ENCODE measurements at regions not wholly inside any gene's neighbourhood (a gene's known extent, or its start where the extent isn't known, plus 50 kb on each side); places are given as distances from the start of the nearest gene placed in this dataset.

DNA sequence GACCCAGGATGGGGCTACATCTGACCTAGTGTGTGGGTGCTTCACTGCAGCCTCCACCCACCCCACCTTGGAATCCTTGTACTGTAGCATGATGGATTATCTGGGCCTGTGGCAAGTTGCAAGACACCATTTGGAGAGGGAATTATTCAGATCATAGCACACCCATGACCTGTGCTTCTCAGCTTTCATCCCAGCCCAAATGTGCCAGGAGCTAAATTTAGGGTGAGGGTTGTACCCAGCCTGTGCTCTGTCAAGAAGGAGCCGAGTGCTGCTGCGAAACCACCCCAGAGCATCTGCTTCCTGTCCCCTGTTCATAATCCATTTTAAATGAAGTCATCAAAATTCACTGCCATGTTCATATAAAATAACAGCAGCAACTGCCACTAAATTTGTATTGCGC lies 394.5 kb downstream of the SHANK2 start:
- no peaks in the 10 kb centered on the region for H3K4me1 Mint-ChIP-seq (ENCODE audit: low read depth, unreplicated experiment)
- H3K9me3 Mint-ChIP-seq (ENCODE audit: low read depth, unreplicated experiment) = peaks cover 9% of the 10 kb centered on the region
- no TSS peak for BruUV-seq (replicated peaks)
- peaks cover 10% of the 10 kb centered on the region for H3K36me3 Mint-ChIP-seq (ENCODE audit: insufficient read depth, unreplicated experiment)
- no peak overlapping the region for H3K27ac Mint-ChIP-seq (ENCODE audit: unreplicated experiment)
- DNase-seq = no peak
- CTCF ChIA-PET = no interaction called here
- H3K4me3 Mint-ChIP-seq (ENCODE audit: low read depth, unreplicated experiment) = no peak overlapping the region
- intact Hi-C loops (cut with micrococcal nuclease; ENCODE audit: unreplicated experiment) = no loop called here
- H3K27me3 Mint-ChIP-seq (ENCODE audit: unreplicated experiment) = no peaks in the 10 kb centered on the region
- no peak for TF ChIP-seq CTCF (IDR thresholded peaks at IDR 0.05; ENCODE audit: unreplicated experiment)

GRCh38 chr11:70859180-70859579 lies 393.2 kb downstream of the SHANK2 start:
- H3K4me3 Mint-ChIP-seq (ENCODE audit: low read depth, unreplicated experiment) = no peak overlapping the region
- peaks cover 5% of the 10 kb centered on the region for H3K36me3 Mint-ChIP-seq (ENCODE audit: insufficient read depth, unreplicated experiment)
- CTCF ChIA-PET = no interaction called here
- peak overlapping the region; percentile 3 for H3K27ac Mint-ChIP-seq (ENCODE audit: unreplicated experiment)
- H3K4me1 Mint-ChIP-seq (ENCODE audit: low read depth, unreplicated experiment) = no peaks in the 10 kb centered on the region
- intact Hi-C loops (cut with micrococcal nuclease; ENCODE audit: unreplicated experiment) = no loop called here
- no peaks in the 10 kb centered on the region for H3K27me3 Mint-ChIP-seq (ENCODE audit: unreplicated experiment)
- no TSS peak for BruUV-seq (replicated peaks)
- TF ChIP-seq CTCF (IDR thresholded peaks at IDR 0.05; ENCODE audit: unreplicated experiment) = no peak
- H3K9me3 Mint-ChIP-seq (ENCODE audit: low read depth, unreplicated experiment) = peaks cover 9% of the 10 kb centered on the region
- no peak for DNase-seq

DNA sequence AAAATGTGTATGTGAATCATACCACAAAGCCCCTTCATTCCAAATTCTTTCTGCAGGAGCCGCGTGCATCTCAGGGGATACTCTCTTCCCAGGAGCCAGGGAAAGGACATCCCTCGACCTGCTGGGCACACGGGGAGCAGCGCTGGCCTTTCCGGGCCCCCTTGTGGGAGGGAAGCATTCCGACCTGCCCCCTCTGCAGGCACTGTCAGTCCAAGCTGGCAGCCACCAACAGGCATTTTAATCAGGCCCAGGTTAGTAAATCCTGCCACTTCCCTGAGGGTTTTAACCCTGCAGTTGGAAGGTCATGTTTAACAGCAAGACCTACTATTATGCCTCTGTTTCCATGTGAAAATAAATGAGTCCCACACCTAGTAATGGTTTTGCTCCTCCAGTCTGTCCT lies 391.5 kb downstream of the SHANK2 start:
- Mint-ChIP-seq H3K4me3 (ENCODE audit: low read depth, unreplicated experiment) (no peak overlapping the region), H3K9me3 (ENCODE audit: low read depth, unreplicated experiment) (peaks cover 5% of the 10 kb centered on the region), H3K4me1 (ENCODE audit: low read depth, unreplicated experiment) (no peaks in the 10 kb centered on the region), H3K36me3 (ENCODE audit: insufficient read depth, unreplicated experiment) (peaks cover 5% of the 10 kb centered on the region), H3K27ac (ENCODE audit: unreplicated experiment) (no peak overlapping the region), H3K27me3 (ENCODE audit: unreplicated experiment) (no peaks in the 10 kb centered on the region)
- intact Hi-C loops (cut with micrococcal nuclease; ENCODE audit: unreplicated experiment) = no loop called here
- DNase-seq = no peak
- CTCF ChIA-PET = no interaction called here
- BruUV-seq (replicated peaks) = no TSS peak
- no peak for TF ChIP-seq CTCF (IDR thresholded peaks at IDR 0.05; ENCODE audit: unreplicated experiment)

DNA sequence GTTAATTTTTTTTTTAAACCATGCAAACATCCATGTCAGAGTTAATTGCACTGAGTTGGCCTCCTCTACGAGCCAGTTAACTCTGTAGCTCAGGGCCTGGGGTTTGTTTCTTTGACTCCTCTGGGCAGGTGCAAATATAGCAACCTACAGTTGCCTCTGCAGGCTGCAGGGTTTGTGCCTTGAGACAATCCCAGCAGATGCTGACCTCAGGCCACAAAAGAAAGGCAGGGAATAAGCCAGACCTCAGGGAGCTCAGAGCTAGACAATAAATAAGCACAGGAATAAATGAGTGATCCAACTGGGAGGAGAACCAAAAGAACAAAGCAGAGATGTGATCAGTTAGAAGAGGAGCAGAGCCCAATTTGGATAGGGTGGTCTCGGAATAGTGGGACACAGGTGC lies 390.8 kb downstream of the SHANK2 start:
- CTCF ChIA-PET = no interaction called here
- Mint-ChIP-seq H3K4me3 (ENCODE audit: low read depth, unreplicated experiment) (no peak overlapping the region), H3K4me1 (ENCODE audit: low read depth, unreplicated experiment) (no peaks in the 10 kb centered on the region), H3K9me3 (ENCODE audit: low read depth, unreplicated experiment) (peaks cover 5% of the 10 kb centered on the region), H3K36me3 (ENCODE audit: insufficient read depth, unreplicated experiment) (peaks cover 5% of the 10 kb centered on the region), H3K27ac (ENCODE audit: unreplicated experiment) (no peak overlapping the region), H3K27me3 (ENCODE audit: unreplicated experiment) (no peaks in the 10 kb centered on the region)
- no TSS peak for BruUV-seq (replicated peaks)
- TF ChIP-seq CTCF (IDR thresholded peaks at IDR 0.05; ENCODE audit: unreplicated experiment) = no peak
- DNase-seq = no peak
- intact Hi-C loops (cut with micrococcal nuclease; ENCODE audit: unreplicated experiment) = no loop called here

DNA sequence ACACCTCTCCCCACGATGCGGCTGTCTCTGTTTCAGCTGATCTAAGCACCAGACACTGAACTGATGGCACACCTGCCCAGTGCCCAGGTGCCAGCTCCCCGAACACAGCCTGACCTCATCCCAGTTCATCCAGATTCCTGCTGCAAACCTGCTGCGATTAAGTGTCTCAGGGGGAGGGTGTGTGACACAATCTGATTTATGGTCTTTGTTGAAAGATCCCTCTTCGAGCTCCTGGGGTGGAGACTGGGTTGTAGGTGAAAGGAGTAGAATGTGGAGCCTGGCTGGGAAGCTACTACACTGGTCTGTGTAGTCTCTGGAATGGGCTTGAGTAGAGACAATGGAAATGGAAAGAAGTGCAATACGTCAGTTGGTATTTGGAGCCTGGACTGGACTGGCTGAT lies 390.3 kb downstream of the SHANK2 start:
- H3K4me3 Mint-ChIP-seq (ENCODE audit: low read depth, unreplicated experiment) = no peak overlapping the region
- no TSS peak for BruUV-seq (replicated peaks)
- DNase-seq = no peak
- H3K4me1 Mint-ChIP-seq (ENCODE audit: low read depth, unreplicated experiment) = no peaks in the 10 kb centered on the region
- H3K27me3 Mint-ChIP-seq (ENCODE audit: unreplicated experiment) = no peaks in the 10 kb centered on the region
- intact Hi-C loops (cut with micrococcal nuclease; ENCODE audit: unreplicated experiment) = no loop called here
- H3K9me3 Mint-ChIP-seq (ENCODE audit: low read depth, unreplicated experiment) = peaks cover 5% of the 10 kb centered on the region
- peaks cover 5% of the 10 kb centered on the region for H3K36me3 Mint-ChIP-seq (ENCODE audit: insufficient read depth, unreplicated experiment)
- no peak overlapping the region for H3K27ac Mint-ChIP-seq (ENCODE audit: unreplicated experiment)
- TF ChIP-seq CTCF (IDR thresholded peaks at IDR 0.05; ENCODE audit: unreplicated experiment) = no peak
- CTCF ChIA-PET = no interaction called here

Measured in Calu3 (cell line).